IMR-90 (cell line): ENCODE measurements at regions not wholly inside any gene's neighbourhood (a gene's known extent, or its start where the extent isn't known, plus 50 kb on each side); places are given as distances from the start of the nearest gene placed in this dataset.

ENCODE experiments used
- ATAC-seq: fragments of 200-7000 bp; cut with Tn5 transposase; 2 replicates; pipeline ENCODE4 v1.9.1; 2020; ENCODE audit warnings: low read depth, mild to moderate bottlenecking, moderate library complexity
- BruUV-seq: library from RNA; stranded (reverse); fragments of 400-500 nt; replicated peaks from 2 replicates; lab custom pipeline; 2021; lab: Mats Ljungman, UMichigan
- CTCF ChIA-PET: fragments of 300-600 bp; formaldehyde crosslinking; extraction: SDS; loops from one replicate; lab custom pipeline; 2021; ENCODE audit warnings: antibody characterized with exemption; lab: Yijun Ruan, JAX
- POLR2A ChIA-PET: fragments of 300-600 bp; sonication (Branson Sonifier 250); formaldehyde crosslinking; loops from one replicate; lab custom pipeline; 2022; ENCODE audit warnings: antibody characterized with exemption; ENCODE audit not compliant: unreplicated experiment; lab: Charles Lee
- DNase-seq: peaks from one replicate; pipeline ENCODE4 v3.0.0; 2013
- H2AFZ ChIP-seq: replicated peaks from 2 replicates; pipeline ENCODE3; 2013; ENCODE audit warnings: low read length, mild to moderate bottlenecking; ENCODE audit not compliant: poor library complexity
- H2AK5ac ChIP-seq: 2 replicates; pipeline ENCODE4 v1.6.1; 2013; ENCODE audit warnings: low read depth, low read length, inconsistent platforms
- H2AK9ac ChIP-seq: replicated peaks from 2 replicates; pipeline ENCODE3; 2013; ENCODE audit warnings: mild to moderate bottlenecking, low read depth, low read length, moderate library complexity; ENCODE audit not compliant: poor library complexity
- H2BK120ac ChIP-seq: 2 replicates; pipeline ENCODE4 v1.6.1; 2013; ENCODE audit warnings: low read depth, low read length, inconsistent platforms
- H2BK15ac ChIP-seq: 3 replicates; pipeline ENCODE4 v1.6.1; 2013; ENCODE audit warnings: low read depth, low read length, inconsistent platforms
- H2BK20ac ChIP-seq: 2 replicates; pipeline ENCODE4 v1.6.1; 2013; ENCODE audit warnings: low read depth, mild to moderate bottlenecking, inconsistent platforms, low read length, moderate library complexity
- H2BK5ac ChIP-seq: 2 replicates; pipeline ENCODE4 v1.6.1; 2013; ENCODE audit warnings: mild to moderate bottlenecking, low read depth, low read length, inconsistent platforms; ENCODE audit not compliant: poor library complexity, severe bottlenecking
- H3K14ac ChIP-seq: replicated peaks from 2 replicates; pipeline ENCODE4 v1.6.1; 2013; ENCODE audit warnings: low read depth, low read length, inconsistent platforms
- H3K18ac ChIP-seq: 2 replicates; pipeline ENCODE4 v1.6.1; 2013; ENCODE audit warnings: low read depth, low read length, control low read depth
- H3K23ac ChIP-seq: 2 replicates; pipeline ENCODE4 v1.6.1; 2013; ENCODE audit warnings: low read depth, low read length, inconsistent platforms
- H3K27ac ChIP-seq: 2 replicates; pipeline ENCODE4 v1.5.1; 2013; ENCODE audit warnings: mild to moderate bottlenecking, control low read depth, low read length; ENCODE audit not compliant: insufficient read depth
- H3K27me3 ChIP-seq: 2 replicates; pipeline ENCODE4 v1.6.1; 2013; ENCODE audit warnings: low read length; ENCODE audit not compliant: control insufficient read depth, insufficient read depth
- H3K36me3 ChIP-seq: 2 replicates; pipeline ENCODE4 v1.6.1; 2013; ENCODE audit warnings: low read length, mixed read lengths; ENCODE audit not compliant: control insufficient read depth, insufficient read depth
- H3K4ac ChIP-seq: 2 replicates; pipeline ENCODE4 v1.6.1; 2013; ENCODE audit warnings: low read depth, low read length, inconsistent platforms
- H3K4me1 ChIP-seq: 2 replicates; pipeline ENCODE4 v1.6.1; 2013; ENCODE audit warnings: low read length, mixed read lengths; ENCODE audit not compliant: control insufficient read depth, insufficient read depth
- H3K4me2 ChIP-seq: 2 replicates; pipeline ENCODE4 v1.6.1; 2013; ENCODE audit warnings: low read depth, mild to moderate bottlenecking, control low read depth, low read length, moderate library complexity
- H3K4me3 ChIP-seq: 2 replicates; pipeline ENCODE4 v1.5.1; 2013; ENCODE audit warnings: low read depth, mild to moderate bottlenecking, control low read depth, low read length, moderate library complexity; ENCODE audit not compliant: insufficient read depth
- H3K56ac ChIP-seq: 2 replicates; pipeline ENCODE4 v1.6.1; 2013; ENCODE audit warnings: low read length, inconsistent platforms; ENCODE audit not compliant: insufficient read depth; ENCODE audit errors: extremely low read depth
- H3K79me1 ChIP-seq, 2 experiments: 2 replicates each; pipeline ENCODE4 v1.6.1; 2013; ENCODE audit warnings: low read length in 2 of 2, inconsistent platforms in 1 of 2, low read depth in 1 of 2
- H3K9ac ChIP-seq: 2 replicates; pipeline ENCODE4 v1.6.1; 2013; ENCODE audit warnings: low read depth, low read length, control low read depth
- H3K9me1 ChIP-seq: 2 replicates; pipeline ENCODE4 v1.6.1; 2013; ENCODE audit warnings: low read length, inconsistent platforms; ENCODE audit not compliant: insufficient read depth
- H3K9me3 ChIP-seq: 2 replicates; pipeline ENCODE4 v1.6.1; 2013; ENCODE audit warnings: low read length; ENCODE audit not compliant: control insufficient read depth, insufficient read depth
- H4K20me1 ChIP-seq: 2 replicates; pipeline ENCODE4 v1.6.1; 2013; ENCODE audit warnings: low read length, inconsistent platforms; ENCODE audit not compliant: insufficient read depth
- H4K5ac ChIP-seq: 2 replicates; pipeline ENCODE4 v1.6.1; 2013; ENCODE audit warnings: mild to moderate bottlenecking, low read depth, low read length, control low read depth
- H4K8ac ChIP-seq, 2 experiments: 2 replicates each; pipeline ENCODE4 v1.6.1; 2013; ENCODE audit warnings: low read depth in 2 of 2, low read length in 2 of 2, control low read depth in 1 of 2, inconsistent platforms in 1 of 2
- H4K91ac ChIP-seq: 2 replicates; pipeline ENCODE4 v1.6.1; 2013; ENCODE audit warnings: low read depth, low read length, inconsistent platforms; ENCODE audit not compliant: insufficient read depth
- BHLHE40 ChIP-seq: fragments of 150-350 bp; IDR thresholded peaks from 2 replicates; pipeline ENCODE4 v1.6.1; 2016; ENCODE audit warnings: mild to moderate bottlenecking, low read depth, low read length
- MAFK ChIP-seq: IDR thresholded peaks from 2 replicates; pipeline ENCODE4 v1.6.1; 2012; ENCODE audit warnings: low read depth, low read length, improper control_type of control experiment
- USF2 ChIP-seq: fragments of 150-350 bp; IDR thresholded peaks from 2 replicates; pipeline ENCODE4 v1.6.1; 2017; ENCODE audit warnings: mild to moderate bottlenecking, antibody characterized with exemption, low read length, low read depth
- WGBS, 2 experiments: methylation state at CpG; one replicate each; pipeline versions ENCODE4 v1.1.5 to v1.1.7; 2013; ENCODE audit warnings: missing lambda C conversion rate in 2 of 2; ENCODE audit not compliant: insufficient read length in 1 of 2; ENCODE audit errors: extremely low coverage in 2 of 2; 5-methylcytosine and 5-hydroxymethylcytosine counted together
- dilution Hi-C: fragments of 300-500 bp; cut with HindIII; formaldehyde crosslinking; loops from one replicate; pipeline ENCODE4 v1.14.3; 2018; ENCODE audit warnings: low sequenced_read_pairs; ENCODE audit not compliant: unreplicated experiment
- in situ Hi-C: fragments of 300-500 bp; cut with MboI; formaldehyde crosslinking; loops from 3 replicates; pipeline ENCODE4 v1.14.3; 2019; ENCODE audit warnings: low sequenced_read_pairs, inconsistent platforms, mixed read lengths
- intact Hi-C: fragments of 100-400 bp; cut with micrococcal nuclease; formaldehyde crosslinking; loops from 2 replicates; pipeline ENCODE4 v1.10.0; 2022

GRCh38 chrX:79036157-79036880, 91.1 kb downstream of the P2RY10 start:
- dilution Hi-C loops, result no loop called here
- in situ Hi-C loops, result no loop called here
- BruUV-seq, result no TSS peak
- Histone ChIP-seq H2AK9ac (no peak overlapping the region), H3K4me3 (no peak overlapping the region), H3K4ac (no peak overlapping the region), H3K4me2 (no peak overlapping the region), H2AK5ac (no peak overlapping the region), H4K5ac (no peak overlapping the region), H3K9me1 (no peaks in the 10 kb centered on the region), H3K79me1 (no peaks in the 10 kb centered on the region), H3K4me1 (no peaks in the 10 kb centered on the region), H2BK20ac (no peak overlapping the region), H2BK15ac (no peak overlapping the region), H3K36me3 (no peaks in the 10 kb centered on the region), H2BK5ac (no peak overlapping the region), H3K14ac (no peak overlapping the region), H3K18ac (no peak overlapping the region), H3K23ac (no peak overlapping the region), H3K9ac (no peak overlapping the region), H3K9me3 (no peaks in the 10 kb centered on the region), H3K27ac (no peak overlapping the region), H2BK120ac (no peak overlapping the region), H4K8ac (no peak overlapping the region), H3K27me3 (no peaks in the 10 kb centered on the region), H4K91ac (no peak overlapping the region), H2AFZ (no peak overlapping the region), H3K56ac (no peak overlapping the region), H4K20me1 (no peaks in the 10 kb centered on the region)
- no peak for ATAC-seq
- POLR2A ChIA-PET, result no interaction called here
- intact Hi-C loops, result loop anchor here (2.0 kb wide), 1 partner anchor 42 kb away; no protein-coding TSS in a partner anchor
- no peak for DNase-seq
- TF ChIP-seq BHLHE40 (no peak), MAFK (peak; percentile 85), USF2 (no peak)
- CTCF ChIA-PET, result no interaction called here
- WGBS, 2 experiments, result no CpG with 5 or more reads among the region's 4 CpGs
